ENCODE measurements at regions not wholly inside any gene's neighbourhood (a gene's known extent, or its start where the extent isn't known, plus 50 kb on each side); places are given as distances from the start of the nearest gene placed in this dataset.

- no peak for DNase-seq (ENCODE audit: low spot score)
Observed at GRCh38 chr2:160916300-160916699, 243.9 kb upstream of the TANK start.

GRCh38 chr2:160917850-160918249, 242.4 kb upstream of the TANK start:
- no peak for DNase-seq (ENCODE audit: low spot score)

GRCh38 chr2:160918258-160918657, 242.0 kb upstream of the TANK start:
- DNase-seq (ENCODE audit: low spot score): no peak

- DNase-seq (ENCODE audit: low spot score): peak; percentile 56
Observed at GRCh38 chr2:160918906-160919503, 241.2 kb upstream of the TANK start.

GRCh38 chr2:160920061-160920460, 240.2 kb upstream of the TANK start:
- no peak for DNase-seq (ENCODE audit: low spot score)

GRCh38 chr2:160920791-160921303, 239.4 kb upstream of the TANK start:
- DNase-seq (ENCODE audit: low spot score): no peak

GRCh38 chr2:160921386-160921964, 238.8 kb upstream of the TANK start:
- no peak for DNase-seq (ENCODE audit: low spot score)

- DNase-seq (ENCODE audit: low spot score): no peak
Observed at GRCh38 chr2:160924936-160925353, 235.3 kb upstream of the TANK start.

GRCh38 chr2:160925956-160926355, 234.3 kb upstream of the TANK start:
- no peak for DNase-seq (ENCODE audit: low spot score)

- DNase-seq (ENCODE audit: low spot score): no peak
Observed at GRCh38 chr2:160927324-160927723, 232.9 kb upstream of the TANK start.

GRCh38 chr2:160928854-160929301, 231.3 kb upstream of the TANK start:
- DNase-seq (ENCODE audit: low spot score): no peak

- no peak for DNase-seq (ENCODE audit: low spot score)
Observed at GRCh38 chr2:160931531-160931930, 228.7 kb upstream of the TANK start.

GRCh38 chr2:160932960-160933359, 227.3 kb upstream of the TANK start:
- DNase-seq (ENCODE audit: low spot score): no peak

- no peak for DNase-seq (ENCODE audit: low spot score)
Observed at GRCh38 chr2:160934263-160934662, 226.0 kb upstream of the TANK start.

- DNase-seq (ENCODE audit: low spot score): no peak
Observed at GRCh38 chr2:160934991-160935390, 225.2 kb upstream of the TANK start.

GRCh38 chr2:160936044-160936806, 224.0 kb upstream of the TANK start:
- DNase-seq (ENCODE audit: low spot score): no peak

- no peak for DNase-seq (ENCODE audit: low spot score)
Observed at GRCh38 chr2:160940271-160940670, 220.0 kb upstream of the TANK start.

GRCh38 chr2:160940699-160941098, 219.5 kb upstream of the TANK start:
- DNase-seq (ENCODE audit: low spot score): no peak

GRCh38 chr2:160941290-160941846, 218.9 kb upstream of the TANK start:
- no peak for DNase-seq (ENCODE audit: low spot score)

GRCh38 chr2:160942476-160943142, 217.6 kb upstream of the TANK start:
- DNase-seq (ENCODE audit: low spot score): no peak

GRCh38 chr2:160943414-160943813, 216.8 kb upstream of the TANK start:
- DNase-seq (ENCODE audit: low spot score): no peak

Measured in A172 (cell line).